Activated CD4-positive, alpha-beta T cell treated with anti-CD3 and anti-CD28 coated beads, Interleukin-2, amount 10 ng/mL, durations not matched to agents 24 days and 14 days (primary cell): ENCODE measurements at regions not wholly inside any gene's neighbourhood (a gene's known extent, or its start where the extent isn't known, plus 50 kb on each side); places are given as distances from the start of the nearest gene placed in this dataset.

Experiments used
- DNase-seq: peaks from one replicate; pipeline ENCODE4 v3.0.0; 2022
- H3K27ac Mint-ChIP-seq: one replicate; pipeline ENCODE4 v1.8.0; 2022; ENCODE audit warnings: mild to moderate bottlenecking, mixed read lengths
- H3K27me3 Mint-ChIP-seq: one replicate; pipeline ENCODE4 v1.8.0; 2022; ENCODE audit warnings: mixed read lengths
- H3K36me3 Mint-ChIP-seq: one replicate; pipeline ENCODE4 v1.8.0; 2022; ENCODE audit warnings: low read depth, mild to moderate bottlenecking, mixed read lengths
- H3K4me1 Mint-ChIP-seq: one replicate; pipeline ENCODE4 v1.8.0; 2021; ENCODE audit warnings: mixed read lengths
- H3K4me3 Mint-ChIP-seq: one replicate; pipeline ENCODE4 v1.8.0; 2022; ENCODE audit warnings: mild to moderate bottlenecking, moderate library complexity, mixed read lengths
- H3K9me3 Mint-ChIP-seq: one replicate; pipeline ENCODE4 v1.8.0; 2021; ENCODE audit warnings: mixed read lengths
- intact Hi-C: fragments of 100-400 bp; cut with micrococcal nuclease; formaldehyde crosslinking; loops from one replicate; pipeline ENCODE4 v1.15.1; 2023

GRCh38 chr9:115668521-115668920, 485.1 kb upstream of the PAPPA start:
- Mint-ChIP-seq H3K9me3 (no peaks in the 10 kb centered on the region), H3K4me3 (no peak overlapping the region), H3K27me3 (no peaks in the 10 kb centered on the region), H3K27ac (no peak overlapping the region), H3K4me1 (no peaks in the 10 kb centered on the region), H3K36me3 (no peaks in the 10 kb centered on the region)
- DNase-seq, result no peak
- intact Hi-C loops, result no loop called here

- intact Hi-C loops, result no loop called here
- Mint-ChIP-seq H3K4me1 (no peaks in the 10 kb centered on the region), H3K36me3 (no peaks in the 10 kb centered on the region), H3K9me3 (no peaks in the 10 kb centered on the region), H3K27ac (no peak overlapping the region), H3K27me3 (no peaks in the 10 kb centered on the region), H3K4me3 (no peak overlapping the region)
- no peak for DNase-seq
Observed at GRCh38 chr9:115671236-115671962, 482.2 kb upstream of the PAPPA start.

GRCh38 chr9:115671963-115672305, 481.7 kb upstream of the PAPPA start:
- H3K4me3 Mint-ChIP-seq, result no peak overlapping the region
- intact Hi-C loops, result no loop called here
- no peaks in the 10 kb centered on the region for H3K36me3 Mint-ChIP-seq
- DNase-seq, result no peak
- no peaks in the 10 kb centered on the region for H3K27me3 Mint-ChIP-seq
- no peak overlapping the region for H3K27ac Mint-ChIP-seq
- H3K9me3 Mint-ChIP-seq, result no peaks in the 10 kb centered on the region
- no peaks in the 10 kb centered on the region for H3K4me1 Mint-ChIP-seq

GRCh38 chr9:115672477-115673316, 480.9 kb upstream of the PAPPA start:
- H3K9me3 Mint-ChIP-seq, result no peaks in the 10 kb centered on the region
- intact Hi-C loops, result no loop called here
- H3K4me3 Mint-ChIP-seq, result no peak overlapping the region
- H3K27me3 Mint-ChIP-seq, result no peaks in the 10 kb centered on the region
- H3K27ac Mint-ChIP-seq, result no peak overlapping the region
- H3K4me1 Mint-ChIP-seq, result no peaks in the 10 kb centered on the region
- H3K36me3 Mint-ChIP-seq, result no peaks in the 10 kb centered on the region
- no peak for DNase-seq

GRCh38 chr9:115673599-115673998, 480.0 kb upstream of the PAPPA start:
- no peaks in the 10 kb centered on the region for H3K4me1 Mint-ChIP-seq
- no peaks in the 10 kb centered on the region for H3K9me3 Mint-ChIP-seq
- DNase-seq, result no peak
- H3K4me3 Mint-ChIP-seq, result no peak overlapping the region
- H3K36me3 Mint-ChIP-seq, result no peaks in the 10 kb centered on the region
- H3K27me3 Mint-ChIP-seq, result no peaks in the 10 kb centered on the region
- intact Hi-C loops, result no loop called here
- no peak overlapping the region for H3K27ac Mint-ChIP-seq

GRCh38 chr9:115674091-115674490, 479.5 kb upstream of the PAPPA start:
- Mint-ChIP-seq H3K9me3 (no peaks in the 10 kb centered on the region), H3K4me3 (no peak overlapping the region), H3K27me3 (no peaks in the 10 kb centered on the region), H3K4me1 (no peaks in the 10 kb centered on the region), H3K27ac (no peak overlapping the region), H3K36me3 (no peaks in the 10 kb centered on the region)
- DNase-seq, result no peak
- intact Hi-C loops, result no loop called here

GRCh38 chr9:115675834-115676233, 477.8 kb upstream of the PAPPA start:
- Mint-ChIP-seq H3K4me3 (no peak overlapping the region), H3K4me1 (no peaks in the 10 kb centered on the region), H3K27ac (no peak overlapping the region), H3K9me3 (no peaks in the 10 kb centered on the region), H3K36me3 (no peaks in the 10 kb centered on the region), H3K27me3 (no peaks in the 10 kb centered on the region)
- intact Hi-C loops, result no loop called here
- no peak for DNase-seq

- no peak for DNase-seq
- intact Hi-C loops, result no loop called here
- no peak overlapping the region for H3K4me3 Mint-ChIP-seq
- H3K27me3 Mint-ChIP-seq, result no peaks in the 10 kb centered on the region
- H3K4me1 Mint-ChIP-seq, result no peaks in the 10 kb centered on the region
- H3K36me3 Mint-ChIP-seq, result no peaks in the 10 kb centered on the region
- H3K27ac Mint-ChIP-seq, result no peak overlapping the region
- no peaks in the 10 kb centered on the region for H3K9me3 Mint-ChIP-seq
Observed at GRCh38 chr9:115680231-115680630, 473.4 kb upstream of the PAPPA start.

GRCh38 chr9:115681585-115681984, 472.0 kb upstream of the PAPPA start:
- Mint-ChIP-seq H3K27ac (no peak overlapping the region), H3K4me1 (no peaks in the 10 kb centered on the region), H3K27me3 (no peaks in the 10 kb centered on the region), H3K9me3 (no peaks in the 10 kb centered on the region), H3K4me3 (no peak overlapping the region), H3K36me3 (no peaks in the 10 kb centered on the region)
- DNase-seq, result no peak
- intact Hi-C loops, result no loop called here

GRCh38 chr9:115686069-115686468, 467.5 kb upstream of the PAPPA start:
- Mint-ChIP-seq H3K27ac (no peak overlapping the region), H3K27me3 (no peaks in the 10 kb centered on the region), H3K4me3 (no peak overlapping the region), H3K9me3 (no peaks in the 10 kb centered on the region), H3K36me3 (no peaks in the 10 kb centered on the region), H3K4me1 (no peaks in the 10 kb centered on the region)
- intact Hi-C loops, result no loop called here
- no peak for DNase-seq

GRCh38 chr9:115687356-115687755, 466.2 kb upstream of the PAPPA start:
- Mint-ChIP-seq H3K4me3 (no peak overlapping the region), H3K36me3 (no peaks in the 10 kb centered on the region), H3K27me3 (no peaks in the 10 kb centered on the region), H3K4me1 (no peaks in the 10 kb centered on the region), H3K9me3 (no peaks in the 10 kb centered on the region), H3K27ac (no peak overlapping the region)
- no peak for DNase-seq
- intact Hi-C loops, result no loop called here

- Mint-ChIP-seq H3K36me3 (no peaks in the 10 kb centered on the region), H3K27me3 (no peaks in the 10 kb centered on the region), H3K4me3 (no peak overlapping the region), H3K27ac (no peak overlapping the region), H3K9me3 (no peaks in the 10 kb centered on the region), H3K4me1 (no peaks in the 10 kb centered on the region)
- no peak for DNase-seq
- intact Hi-C loops, result no loop called here
Observed at GRCh38 chr9:115689331-115689730, 464.3 kb upstream of the PAPPA start.

GRCh38 chr9:115690786-115691496, 462.6 kb upstream of the PAPPA start:
- H3K4me1 Mint-ChIP-seq, result no peaks in the 10 kb centered on the region
- H3K27ac Mint-ChIP-seq, result no peak overlapping the region
- H3K36me3 Mint-ChIP-seq, result no peaks in the 10 kb centered on the region
- no peaks in the 10 kb centered on the region for H3K9me3 Mint-ChIP-seq
- no peak for DNase-seq
- no peaks in the 10 kb centered on the region for H3K27me3 Mint-ChIP-seq
- intact Hi-C loops, result no loop called here
- no peak overlapping the region for H3K4me3 Mint-ChIP-seq

GRCh38 chr9:115691693-115692092, 461.9 kb upstream of the PAPPA start:
- Mint-ChIP-seq H3K4me3 (no peak overlapping the region), H3K27ac (no peak overlapping the region), H3K27me3 (no peaks in the 10 kb centered on the region), H3K9me3 (no peaks in the 10 kb centered on the region), H3K4me1 (no peaks in the 10 kb centered on the region), H3K36me3 (no peaks in the 10 kb centered on the region)
- intact Hi-C loops, result no loop called here
- no peak for DNase-seq
